NCI-H2196 (cell line): ENCODE measurements at regions not wholly inside any gene's neighbourhood (a gene's known extent, or its start where the extent isn't known, plus 50 kb on each side); places are given as distances from the start of the nearest gene placed in this dataset.
"Not testable (repeated sequence)": the region's sequence is repeated elsewhere in the genome, so short reads cannot be mapped to it uniquely, and the experiment has no call there.

Source experiments
- DNase-seq: peaks from one replicate; lab custom pipeline; 2025; ENCODE audit not compliant: unreplicated experiment; lab: John Stamatoyannopoulos, UW

GRCh38 chr1:30371888-30372791 is 351.2 kb downstream of the MATN1 start:
- no peak for DNase-seq

GRCh38 chr1:30371179-30371788 is 352.1 kb downstream of the MATN1 start:
- DNase-seq, result no peak

- no peak for DNase-seq
These were observed 354.6 kb downstream of the MATN1 start for GRCh38 chr1:30368651-30369240.

- DNase-seq, result no peak
These were observed 356.5 kb downstream of the MATN1 start for GRCh38 chr1:30366911-30367310.

- no peak for DNase-seq
These were observed 357.2 kb downstream of the MATN1 start for GRCh38 chr1:30366199-30366598.

- DNase-seq, result no peak
These were observed 357.8 kb downstream of the MATN1 start for GRCh38 chr1:30365596-30365995.

- no peak for DNase-seq
These were observed 360.4 kb downstream of the MATN1 start for GRCh38 chr1:30363031-30363430.

GRCh38 chr1:30362603-30362990 is 360.8 kb downstream of the MATN1 start:
- DNase-seq, result no peak

GRCh38 chr1:30361890-30362602 is 361.3 kb downstream of the MATN1 start:
- DNase-seq, result not testable (repeated sequence)

GRCh38 chr1:30360753-30361152 is 362.6 kb downstream of the MATN1 start:
- no peak for DNase-seq

GRCh38 chr1:30360281-30360680 is 363.1 kb downstream of the MATN1 start:
- DNase-seq, result no peak

- DNase-seq, result no peak
These were observed 363.7 kb downstream of the MATN1 start for GRCh38 chr1:30359539-30360220.

- DNase-seq, result no peak
These were observed 364.9 kb downstream of the MATN1 start for GRCh38 chr1:30358500-30358899.

GRCh38 chr1:30356839-30357238 is 366.5 kb downstream of the MATN1 start:
- DNase-seq, result no peak

GRCh38 chr1:30354410-30354809 is 369.0 kb downstream of the MATN1 start:
- DNase-seq, result no peak

- DNase-seq, result no peak
These were observed 369.7 kb downstream of the MATN1 start for GRCh38 chr1:30353637-30354036.

GRCh38 chr1:30348147-30348546 is 375.2 kb downstream of the MATN1 start:
- DNase-seq, result no peak

- DNase-seq, result no peak
These were observed 377.8 kb downstream of the MATN1 start for GRCh38 chr1:30345491-30346130.

GRCh38 chr1:30343562-30343961 is 379.8 kb downstream of the MATN1 start:
- DNase-seq, result no peak

GRCh38 chr1:30342535-30343141 is 380.7 kb downstream of the MATN1 start:
- DNase-seq, result no peak
